Naive thymus-derived CD4-positive, alpha-beta T cell (primary cell): ENCODE measurements at regions not wholly inside any gene's neighbourhood (a gene's known extent, or its start where the extent isn't known, plus 50 kb on each side); places are given as distances from the start of the nearest gene placed in this dataset.

Experiments
- ATAC-seq: fragments of 150-1000 bp; cut with Tn5 transposase; 2 replicates; pipeline ENCODE4 v1.10.0; 2021; ENCODE audit warnings: mild to moderate bottlenecking, moderate library complexity
- CTCF ChIA-PET: fragments of 350-600 bp; sonication (Branson Sonifier 250); formaldehyde crosslinking; loops from one replicate; lab custom pipeline; 2021; ENCODE audit warnings: antibody characterized with exemption; lab: Charles Lee
- POLR2A ChIA-PET: fragments of 350-600 bp; sonication (Branson Sonifier 250); formaldehyde crosslinking; loops from one replicate; lab custom pipeline; 2021; ENCODE audit warnings: antibody characterized with exemption, inconsistent platforms; lab: Charles Lee
- DNase-seq, 9 donors: peaks; one replicate each; pipeline versions ENCODE4 v3.0.0 to v3.0.0-alpha.2; 2020 to 2022; ENCODE audit warnings: mixed read lengths in 1 of 9
- H3K27ac ChIP-seq: one replicate; pipeline ENCODE4 v1.7.0; 2013; ENCODE audit warnings: mild to moderate bottlenecking, low read depth, low read length, moderate library complexity
- H3K27me3 ChIP-seq, 2 donors: one replicate each; pipeline ENCODE4 v1.7.0; 2013; ENCODE audit warnings: low read length in 2 of 2, mild to moderate bottlenecking in 2 of 2, moderate library complexity in 2 of 2; ENCODE audit not compliant: control insufficient read depth in 2 of 2, insufficient read depth in 2 of 2
- H3K36me3 ChIP-seq, 3 experiments: 1 replicate in 2 of 3; 2 replicates in 1 of 3; pipeline ENCODE4 v1.7.0; 2013; ENCODE audit warnings: low read length in 3 of 3, mild to moderate bottlenecking in 3 of 3, moderate library complexity in 1 of 3; ENCODE audit not compliant: insufficient read depth in 3 of 3, control insufficient read depth in 2 of 3
- H3K4me1 ChIP-seq, 2 donors: one replicate each; pipeline ENCODE4 v1.7.0; 2013; ENCODE audit warnings: low read length in 2 of 2, mild to moderate bottlenecking in 2 of 2, moderate library complexity in 1 of 2; ENCODE audit not compliant: control insufficient read depth in 2 of 2, insufficient read depth in 2 of 2
- H3K4me3 ChIP-seq: 2 replicates; pipeline ENCODE4 v1.7.0; 2013; ENCODE audit warnings: mild to moderate bottlenecking, low read length
- H3K9me3 ChIP-seq, 3 experiments: 1 replicate in 2 of 3; 2 replicates in 1 of 3; pipeline ENCODE4 v1.7.0; 2013; ENCODE audit warnings: low read length in 3 of 3; ENCODE audit not compliant: control insufficient read depth in 2 of 3
- H3K27ac Mint-ChIP-seq, 9 donors: one replicate each; pipeline ENCODE4 v1.8.0; 2020 to 2022; ENCODE audit warnings: mixed read lengths in 9 of 9, mild to moderate bottlenecking in 8 of 9, moderate library complexity in 5 of 9, inconsistent platforms in 2 of 9
- H3K27me3 Mint-ChIP-seq, 5 donors: one replicate each; pipeline ENCODE4 v1.8.0; 2021 to 2022; ENCODE audit warnings: mixed read lengths in 5 of 5, mild to moderate bottlenecking in 1 of 5
- H3K36me3 Mint-ChIP-seq, 5 donors: one replicate each; pipeline ENCODE4 v1.8.0; 2020 to 2022; ENCODE audit warnings: mixed read lengths in 5 of 5, mild to moderate bottlenecking in 3 of 5, inconsistent platforms in 1 of 5
- H3K4me1 Mint-ChIP-seq, 7 donors: one replicate each; pipeline ENCODE4 v1.8.0; 2020 to 2022; ENCODE audit warnings: mixed read lengths in 7 of 7, mild to moderate bottlenecking in 3 of 7, inconsistent platforms in 1 of 7
- H3K4me3 Mint-ChIP-seq, 10 donors: one replicate each; pipeline ENCODE4 v1.8.0; 2020 to 2022; ENCODE audit warnings: mild to moderate bottlenecking in 10 of 10, mixed read lengths in 10 of 10, moderate library complexity in 6 of 10, inconsistent platforms in 2 of 10
- H3K9me3 Mint-ChIP-seq, 11 donors: one replicate each; pipeline ENCODE4 v1.8.0; 2020 to 2022; ENCODE audit warnings: mixed read lengths in 11 of 11, mild to moderate bottlenecking in 4 of 11, inconsistent platforms in 1 of 11, moderate library complexity in 1 of 11
- intact Hi-C, 2 donors: fragments of 100-400 bp; cut with micrococcal nuclease; formaldehyde crosslinking; loops; one replicate each; pipeline ENCODE4 v1.15.1; 2023

- Mint-ChIP-seq H3K27me3 (peaks cover 4 to 11% (median 8%) of the 10 kb centered on the region in 5 donors), H3K4me1 (no peaks in the 10 kb centered on the region), H3K4me3 (no peak overlapping the region), H3K9me3 (peaks cover 0 to 1% (median 0%) of the 10 kb centered on the region in 11 donors), H3K36me3 (no peaks in the 10 kb centered on the region), H3K27ac (no peak overlapping the region)
- no peak overlapping the region for H3K27ac ChIP-seq
- no peaks in the 10 kb centered on the region for H3K9me3 ChIP-seq
- intact Hi-C loops = no loop called here
- DNase-seq (no peak), ATAC-seq (no peak)
- CTCF ChIA-PET = no interaction called here
- no peak overlapping the region for H3K4me3 ChIP-seq
- POLR2A ChIA-PET = no interaction called here
- H3K27me3 ChIP-seq = no peaks in the 10 kb centered on the region
- no peaks in the 10 kb centered on the region for H3K36me3 ChIP-seq
- no peaks in the 10 kb centered on the region for H3K4me1 ChIP-seq
Observed at GRCh38 chr4:138677212-138677611, 338.4 kb upstream of the NOCT start.

GRCh38 chr4:138675685-138676084 lies 339.9 kb upstream of the NOCT start:
- H3K36me3 Mint-ChIP-seq = no peaks in the 10 kb centered on the region
- H3K36me3 ChIP-seq = no peaks in the 10 kb centered on the region
- H3K4me3 ChIP-seq = no peak overlapping the region
- H3K27ac Mint-ChIP-seq = no peak overlapping the region
- H3K9me3 Mint-ChIP-seq = peaks cover 0 to 1% (median 0%) of the 10 kb centered on the region in 11 donors
- no peak overlapping the region for H3K4me3 Mint-ChIP-seq
- H3K27me3 ChIP-seq = no peaks in the 10 kb centered on the region
- ChIA-PET POLR2A (no interaction called here), CTCF (no interaction called here)
- H3K4me1 Mint-ChIP-seq = no peaks in the 10 kb centered on the region
- H3K4me1 ChIP-seq = no peaks in the 10 kb centered on the region
- H3K27ac ChIP-seq = no peak overlapping the region
- H3K9me3 ChIP-seq = no peaks in the 10 kb centered on the region
- DNase-seq (no peak), ATAC-seq (no peak)
- H3K27me3 Mint-ChIP-seq = peaks cover 0 to 6% (median 2%) of the 10 kb centered on the region in 5 donors
- intact Hi-C loops = no loop called here

GRCh38 chr4:138674209-138674608 lies 341.4 kb upstream of the NOCT start:
- ChIA-PET CTCF (no interaction called here), POLR2A (no interaction called here)
- Histone ChIP-seq H3K4me3 (no peak overlapping the region), H3K4me1 (no peaks in the 10 kb centered on the region), H3K9me3 (no peaks in the 10 kb centered on the region), H3K36me3 (no peaks in the 10 kb centered on the region), H3K27ac (no peak overlapping the region), H3K27me3 (no peaks in the 10 kb centered on the region)
- ATAC-seq (no peak), DNase-seq (no peak)
- Mint-ChIP-seq H3K4me3 (no peak overlapping the region), H3K9me3 (peaks cover 0 to 3% (median 0%) of the 10 kb centered on the region in 11 donors), H3K36me3 (no peaks in the 10 kb centered on the region), H3K4me1 (no peaks in the 10 kb centered on the region), H3K27me3 (peaks cover 0 to 4% (median 0%) of the 10 kb centered on the region in 5 donors), H3K27ac (no peak overlapping the region)
- intact Hi-C loops = no loop called here

- no peaks in the 10 kb centered on the region for H3K36me3 Mint-ChIP-seq
- Histone ChIP-seq H3K36me3 (no peaks in the 10 kb centered on the region), H3K4me3 (no peak overlapping the region), H3K27me3 (no peaks in the 10 kb centered on the region), H3K27ac (no peak overlapping the region), H3K9me3 (no peaks in the 10 kb centered on the region), H3K4me1 (no peaks in the 10 kb centered on the region)
- POLR2A ChIA-PET = no interaction called here
- H3K27ac Mint-ChIP-seq = no peak overlapping the region
- CTCF ChIA-PET = no interaction called here
- no peaks in the 10 kb centered on the region for H3K4me1 Mint-ChIP-seq
- H3K27me3 Mint-ChIP-seq = peaks cover 0 to 4% (median 0%) of the 10 kb centered on the region in 5 donors
- ATAC-seq = no peak
- no peak for DNase-seq
- intact Hi-C loops = no loop called here
- no peak overlapping the region for H3K4me3 Mint-ChIP-seq
- H3K9me3 Mint-ChIP-seq = peaks cover 0 to 3% (median 0%) of the 10 kb centered on the region in 11 donors
Observed at GRCh38 chr4:138673053-138673452, 342.5 kb upstream of the NOCT start.

- no peak overlapping the region for H3K4me3 Mint-ChIP-seq
- intact Hi-C loops = no loop called here
- no peaks in the 10 kb centered on the region for H3K9me3 ChIP-seq
Observed at GRCh38 chr4:138672393-138672976, 343.1 kb upstream of the NOCT start.

GRCh38 chr4:138671606-138672084 lies 343.9 kb upstream of the NOCT start:
- H3K9me3 ChIP-seq = no peaks in the 10 kb centered on the region
- H3K9me3 Mint-ChIP-seq = peaks cover 0 to 3% (median 0%) of the 10 kb centered on the region in 11 donors
- no peak overlapping the region for H3K4me3 Mint-ChIP-seq
- POLR2A ChIA-PET = no interaction called here
- no peaks in the 10 kb centered on the region for H3K4me1 Mint-ChIP-seq
- ATAC-seq (no peak), DNase-seq (no peak)
- no peak overlapping the region for H3K27ac ChIP-seq
- CTCF ChIA-PET = no interaction called here
- intact Hi-C loops = no loop called here
- no peak overlapping the region for H3K27ac Mint-ChIP-seq
- no peaks in the 10 kb centered on the region for H3K36me3 Mint-ChIP-seq
- H3K27me3 ChIP-seq = no peaks in the 10 kb centered on the region
- H3K4me3 ChIP-seq = no peak overlapping the region
- H3K27me3 Mint-ChIP-seq = peaks cover 0 to 4% (median 4%) of the 10 kb centered on the region in 5 donors
- no peaks in the 10 kb centered on the region for H3K36me3 ChIP-seq
- H3K4me1 ChIP-seq = no peaks in the 10 kb centered on the region

More at GRCh38 chr4:138672393-138672976, 343.1 kb upstream of the NOCT start:
- H3K36me3 ChIP-seq = no peaks in the 10 kb centered on the region
- no peak overlapping the region for H3K27ac Mint-ChIP-seq
- ATAC-seq (no peak), DNase-seq (no peak)
- H3K9me3 Mint-ChIP-seq = peaks cover 0 to 3% (median 0%) of the 10 kb centered on the region in 11 donors
- no peaks in the 10 kb centered on the region for H3K4me1 ChIP-seq
- H3K27ac ChIP-seq = no peak overlapping the region
- POLR2A ChIA-PET = no interaction called here
- H3K36me3 Mint-ChIP-seq = no peaks in the 10 kb centered on the region
- H3K27me3 Mint-ChIP-seq = peaks cover 0 to 4% (median 0%) of the 10 kb centered on the region in 5 donors
- CTCF ChIA-PET = no interaction called here
- no peaks in the 10 kb centered on the region for H3K4me1 Mint-ChIP-seq
- no peak overlapping the region for H3K4me3 ChIP-seq
- H3K27me3 ChIP-seq = no peaks in the 10 kb centered on the region

- Mint-ChIP-seq H3K27ac (no peak overlapping the region), H3K4me3 (no peak overlapping the region), H3K9me3 (peaks cover 0 to 3% (median 0%) of the 10 kb centered on the region in 11 donors), H3K4me1 (no peaks in the 10 kb centered on the region), H3K27me3 (peaks cover 0 to 10% (median 8%) of the 10 kb centered on the region in 5 donors), H3K36me3 (no peaks in the 10 kb centered on the region)
- Histone ChIP-seq H3K27ac (no peak overlapping the region), H3K4me1 (no peaks in the 10 kb centered on the region), H3K36me3 (no peaks in the 10 kb centered on the region), H3K4me3 (no peak overlapping the region), H3K9me3 (no peaks in the 10 kb centered on the region), H3K27me3 (no peaks in the 10 kb centered on the region)
- ATAC-seq (no peak), DNase-seq (no peak)
- intact Hi-C loops = no loop called here
- ChIA-PET POLR2A (no interaction called here), CTCF (no interaction called here)
Observed at GRCh38 chr4:138671106-138671505, 344.5 kb upstream of the NOCT start.
